Effector CD8-positive, alpha-beta T cell (primary cell): ENCODE measurements at regions not wholly inside any gene's neighbourhood (a gene's known extent, or its start where the extent isn't known, plus 50 kb on each side); places are given as distances from the start of the nearest gene placed in this dataset.
"Not testable (repeated sequence)": the region's sequence is repeated elsewhere in the genome, so short reads cannot be mapped to it uniquely, and the experiment has no call there.

ENCODE experiments used
- DNase-seq: peaks from one replicate; lab custom pipeline; 2025; lab: John Stamatoyannopoulos, UW

DNA sequence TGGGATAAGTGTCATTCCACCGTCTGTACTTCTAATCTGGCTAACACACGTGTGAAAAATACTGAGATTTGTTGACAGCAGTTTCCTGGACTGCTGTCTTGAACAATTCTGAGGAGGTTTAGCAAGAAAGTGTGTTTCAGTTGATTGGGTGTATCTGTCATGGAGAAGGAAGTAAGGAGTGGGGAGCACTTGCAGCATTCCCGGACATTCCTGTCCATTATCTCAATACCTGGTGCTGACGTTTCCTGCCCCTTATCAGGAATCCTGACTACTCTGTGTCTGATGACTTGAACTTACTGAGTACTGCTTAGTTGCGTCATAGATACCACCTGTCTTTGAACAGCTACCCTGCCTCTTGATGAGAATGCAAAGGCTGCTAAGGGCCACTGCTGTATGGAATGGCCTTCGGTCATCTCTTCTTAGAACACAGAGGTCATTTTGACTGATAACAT lies 72.0 kb upstream of the VKORC1L1 start:
- no peak for DNase-seq

DNA sequence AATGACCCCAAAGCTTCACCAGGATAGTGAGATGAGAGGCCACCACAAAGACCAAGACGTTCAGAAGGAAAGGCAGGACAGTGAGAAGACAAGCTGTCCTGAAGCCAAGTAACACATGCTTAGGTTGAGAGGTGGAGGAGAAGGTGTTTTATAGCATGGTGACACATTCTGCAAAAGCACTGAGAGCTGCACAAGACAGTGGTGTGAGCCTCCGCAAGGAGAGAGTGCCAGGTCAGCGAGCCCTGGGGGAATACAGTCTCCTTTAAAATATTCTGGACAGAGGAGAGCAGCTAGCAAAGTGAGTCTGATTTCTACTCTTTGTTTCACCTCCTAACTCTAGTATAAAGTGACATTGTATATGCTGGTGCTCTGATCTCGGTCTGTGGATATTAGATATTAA lies 68.0 kb upstream of the VKORC1L1 start:
- no peak for DNase-seq

DNA sequence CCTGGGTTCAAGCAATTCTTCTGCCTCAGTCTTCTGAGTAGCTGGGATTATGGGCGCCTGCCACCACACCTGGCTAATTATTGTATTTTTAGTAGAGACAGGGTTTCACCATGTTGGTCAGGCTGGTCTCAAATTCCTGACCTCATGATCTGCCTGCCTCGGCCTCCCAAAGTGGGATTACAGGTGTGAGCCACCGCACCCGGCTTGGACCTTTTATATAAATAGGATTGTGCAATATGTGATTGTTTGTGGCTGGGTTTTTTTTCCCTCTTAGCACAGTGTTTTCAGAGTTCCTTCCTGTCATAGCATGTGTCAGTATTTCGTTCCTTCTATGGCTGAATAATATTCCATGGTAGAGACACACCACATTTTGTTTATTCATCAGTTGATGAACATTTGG lies 65.8 kb upstream of the VKORC1L1 start:
- not testable (repeated sequence) for DNase-seq

DNA sequence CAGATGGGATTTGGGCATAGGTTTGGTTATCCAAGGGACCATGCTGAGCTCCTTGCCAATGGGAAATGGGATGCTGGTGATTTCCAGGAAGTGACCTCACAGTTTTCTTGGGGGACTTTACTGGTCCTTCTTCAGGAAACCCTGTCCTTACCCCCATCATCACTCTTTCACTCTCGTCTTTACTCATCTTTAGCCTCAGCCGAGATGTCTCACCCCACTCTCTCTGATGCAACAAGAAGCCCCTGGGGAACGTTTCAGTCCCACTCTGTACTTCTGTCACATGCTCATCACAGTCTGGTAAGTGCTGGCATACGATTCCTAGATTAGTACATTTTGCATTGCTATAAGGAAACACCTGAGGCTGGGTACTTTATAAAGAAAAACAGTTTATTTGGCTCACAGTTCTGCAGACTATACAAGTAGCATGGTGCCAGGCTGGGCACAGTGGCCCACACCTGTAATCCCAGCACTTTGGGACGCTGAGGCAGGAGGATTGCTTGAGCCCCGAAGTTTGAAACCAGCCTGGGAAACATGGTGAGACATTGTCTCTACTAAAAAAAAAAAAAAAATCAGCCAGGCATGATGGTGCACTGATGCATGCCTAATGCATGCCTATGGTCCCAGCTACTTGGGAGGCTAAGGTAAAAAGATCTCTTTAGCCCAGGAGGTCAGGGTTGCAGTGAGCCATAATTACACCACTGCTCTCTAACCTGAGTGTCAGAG lies 63.5 kb upstream of the VKORC1L1 start:
- DNase-seq: no peak

DNA sequence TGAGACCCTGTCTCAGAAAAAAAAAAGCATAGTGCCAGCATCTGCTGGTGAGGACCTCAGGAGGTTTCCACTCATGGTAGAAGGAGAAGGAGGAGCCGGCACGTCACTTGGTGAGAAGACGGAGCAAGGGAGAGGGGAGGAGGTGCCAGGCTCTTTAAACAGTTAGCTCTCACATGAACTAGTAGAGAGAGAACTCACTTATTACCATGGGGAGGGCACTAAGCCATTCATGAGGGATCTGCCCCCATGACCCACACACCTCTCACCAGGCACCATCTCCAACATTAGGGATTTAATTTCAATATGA lies 62.9 kb upstream of the VKORC1L1 start:
- no peak for DNase-seq

DNA sequence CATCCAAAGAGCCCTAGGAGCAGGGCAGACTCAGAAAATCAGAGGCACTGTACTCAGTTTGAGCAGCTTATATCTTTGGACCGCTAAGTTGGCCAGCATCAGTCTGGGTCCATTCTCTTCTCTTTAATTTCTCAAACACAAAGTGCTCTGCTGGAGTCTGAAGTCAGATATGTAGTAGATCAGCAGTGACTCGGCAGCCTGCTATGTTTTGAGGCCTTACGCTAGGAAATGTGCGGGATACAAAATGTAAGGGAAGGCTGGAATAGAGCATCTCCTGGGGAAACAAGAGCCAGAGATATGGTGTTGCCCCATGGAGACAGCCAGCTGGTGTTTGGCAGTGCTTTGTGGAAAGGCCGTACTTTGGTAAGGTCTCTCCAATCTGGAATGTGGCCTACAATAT lies 60.6 kb upstream of the VKORC1L1 start:
- no peak for DNase-seq

DNA sequence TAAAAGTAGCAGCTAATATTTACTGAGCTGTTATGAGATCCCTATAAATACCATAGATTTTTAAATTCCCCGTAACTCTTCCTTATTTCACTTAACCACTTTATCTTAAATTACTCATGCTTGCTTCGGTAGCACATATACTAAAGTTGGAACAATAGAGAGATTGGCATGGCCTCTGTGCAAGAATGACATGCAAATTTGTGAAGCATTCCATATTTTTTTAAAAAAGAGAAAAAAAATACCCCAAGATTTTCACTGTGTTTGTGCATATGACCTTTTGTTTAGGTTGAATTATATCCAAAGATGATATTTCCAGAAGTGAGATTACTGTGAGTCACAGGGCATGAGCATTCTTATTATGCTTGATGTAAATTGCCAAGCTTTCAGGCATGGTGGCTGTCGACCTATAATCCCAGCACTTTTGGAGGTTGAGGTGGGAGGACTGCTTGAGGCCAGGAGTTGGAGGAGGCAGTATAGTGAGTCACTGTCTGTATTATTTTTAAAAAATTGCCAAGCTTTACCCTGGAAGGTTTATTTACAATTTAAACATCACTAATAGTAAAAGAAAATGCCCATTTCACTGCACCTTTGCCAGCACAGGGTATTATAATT lies 58.2 kb upstream of the VKORC1L1 start:
- not testable (repeated sequence) for DNase-seq

DNA sequence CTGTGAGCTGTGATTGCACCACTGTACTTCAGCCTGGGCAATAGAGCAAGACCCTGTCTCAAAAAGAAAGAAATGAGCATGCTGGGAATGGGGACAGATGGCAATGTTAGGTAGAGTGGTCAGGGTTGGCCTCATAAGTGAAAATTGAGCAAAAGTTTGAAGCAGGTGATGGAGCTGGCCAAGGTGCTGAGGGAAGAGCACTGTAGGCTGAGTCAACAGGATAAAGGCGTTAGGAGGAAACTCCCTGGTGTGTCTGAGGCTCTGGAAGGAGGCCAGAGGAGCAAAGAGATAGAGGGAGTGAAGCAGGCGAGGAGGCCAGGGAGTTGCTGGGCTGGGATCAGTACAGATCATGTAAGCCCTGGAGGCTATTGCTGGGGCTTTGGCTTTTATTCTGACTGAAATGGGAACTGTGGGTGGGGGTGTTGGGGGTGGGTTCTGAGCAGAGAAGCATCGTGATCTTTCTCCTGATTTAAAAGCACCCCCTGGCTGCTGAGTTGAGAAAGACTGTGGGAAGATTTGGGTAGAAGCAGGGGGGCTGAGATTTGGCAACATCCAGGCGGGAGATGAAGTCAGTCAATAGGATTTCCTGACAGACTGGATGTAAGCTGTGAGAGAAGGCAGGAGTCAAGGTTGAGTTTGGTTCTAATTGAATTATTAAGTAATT lies 52.5 kb upstream of the VKORC1L1 start:
- no peak for DNase-seq
